LNCaP clone FGC (cell line): ENCODE measurements at regions not wholly inside any gene's neighbourhood (a gene's known extent, or its start where the extent isn't known, plus 50 kb on each side); places are given as distances from the start of the nearest gene placed in this dataset.

Experiments
- DNase-seq: peaks from one replicate; pipeline ENCODE4 v3.0.0-alpha.2; 2011; ENCODE audit warnings: low read depth
- H3K4me3 ChIP-seq: 2 replicates; pipeline ENCODE4 v1.5.1; 2011; ENCODE audit warnings: mild to moderate bottlenecking, low read depth, low read length, control low read depth
- TF ChIP-seq, protein P1 (sequence below): IDR thresholded peaks from 2 replicates; pipeline ENCODE4 v1.5.1; 2012; ENCODE audit warnings: mild to moderate bottlenecking; ENCODE audit not compliant: control insufficient read depth, insufficient read depth; ENCODE audit errors: extremely low read depth

- no peak overlapping the region for H3K4me3 ChIP-seq
- TF ChIP-seq, protein P1, sequence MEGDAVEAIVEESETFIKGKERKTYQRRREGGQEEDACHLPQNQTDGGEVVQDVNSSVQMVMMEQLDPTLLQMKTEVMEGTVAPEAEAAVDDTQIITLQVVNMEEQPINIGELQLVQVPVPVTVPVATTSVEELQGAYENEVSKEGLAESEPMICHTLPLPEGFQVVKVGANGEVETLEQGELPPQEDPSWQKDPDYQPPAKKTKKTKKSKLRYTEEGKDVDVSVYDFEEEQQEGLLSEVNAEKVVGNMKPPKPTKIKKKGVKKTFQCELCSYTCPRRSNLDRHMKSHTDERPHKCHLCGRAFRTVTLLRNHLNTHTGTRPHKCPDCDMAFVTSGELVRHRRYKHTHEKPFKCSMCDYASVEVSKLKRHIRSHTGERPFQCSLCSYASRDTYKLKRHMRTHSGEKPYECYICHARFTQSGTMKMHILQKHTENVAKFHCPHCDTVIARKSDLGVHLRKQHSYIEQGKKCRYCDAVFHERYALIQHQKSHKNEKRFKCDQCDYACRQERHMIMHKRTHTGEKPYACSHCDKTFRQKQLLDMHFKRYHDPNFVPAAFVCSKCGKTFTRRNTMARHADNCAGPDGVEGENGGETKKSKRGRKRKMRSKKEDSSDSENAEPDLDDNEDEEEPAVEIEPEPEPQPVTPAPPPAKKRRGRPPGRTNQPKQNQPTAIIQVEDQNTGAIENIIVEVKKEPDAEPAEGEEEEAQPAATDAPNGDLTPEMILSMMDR, result no peak
- DNase-seq, result no peak
These were observed 50.3 kb upstream of the CBFA2T3 start for GRCh38 chr16:89027281-89027680.

DNA sequence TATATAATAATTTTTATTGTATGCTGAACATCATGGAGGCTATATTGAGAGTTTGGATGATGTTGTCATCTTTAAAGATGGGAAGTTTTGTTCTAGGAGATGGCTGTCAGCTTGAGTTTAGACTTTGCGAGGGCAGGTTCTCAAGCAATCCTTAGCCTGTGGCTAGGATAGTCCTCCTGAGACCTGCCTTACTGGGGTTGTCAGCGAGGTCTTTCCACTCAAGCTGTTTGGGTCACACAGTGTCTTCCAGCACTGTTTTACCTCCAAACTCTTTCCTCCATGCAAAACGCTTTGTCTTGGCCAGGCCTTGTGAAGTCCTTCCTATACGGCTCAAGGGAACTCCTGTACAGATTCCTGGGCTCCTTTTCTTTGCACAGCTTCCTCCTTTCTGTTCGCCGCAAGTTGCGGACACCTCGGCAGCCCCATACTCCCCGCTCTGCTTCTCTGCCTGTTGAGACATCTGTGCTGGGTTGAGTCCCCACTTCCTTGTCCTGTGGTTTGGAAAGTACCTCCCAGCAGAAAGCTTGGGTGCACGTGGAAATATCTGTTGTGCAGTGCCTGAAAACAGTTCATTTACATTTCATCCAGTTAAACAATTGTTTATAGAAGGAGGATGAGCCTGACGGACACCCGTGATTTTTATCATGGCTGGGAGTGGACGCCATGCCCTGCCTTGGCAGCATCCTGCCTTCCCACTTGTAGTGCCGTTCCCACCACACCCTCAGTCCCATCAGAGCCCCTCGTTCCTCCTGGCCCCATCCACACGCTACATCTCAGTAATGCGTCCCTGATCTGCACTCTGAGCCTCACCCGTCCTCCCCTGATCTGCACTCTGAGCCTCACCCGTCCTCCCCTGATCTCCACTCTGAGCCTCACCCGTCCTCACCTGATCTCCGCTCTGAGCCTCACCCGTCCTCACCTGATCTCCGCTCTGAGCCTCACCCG is 55.0 kb upstream of the CBFA2T3 start:
- DNase-seq, result no peak
- TF ChIP-seq, protein P1, result no peak
- no peak overlapping the region for H3K4me3 ChIP-seq

DNA sequence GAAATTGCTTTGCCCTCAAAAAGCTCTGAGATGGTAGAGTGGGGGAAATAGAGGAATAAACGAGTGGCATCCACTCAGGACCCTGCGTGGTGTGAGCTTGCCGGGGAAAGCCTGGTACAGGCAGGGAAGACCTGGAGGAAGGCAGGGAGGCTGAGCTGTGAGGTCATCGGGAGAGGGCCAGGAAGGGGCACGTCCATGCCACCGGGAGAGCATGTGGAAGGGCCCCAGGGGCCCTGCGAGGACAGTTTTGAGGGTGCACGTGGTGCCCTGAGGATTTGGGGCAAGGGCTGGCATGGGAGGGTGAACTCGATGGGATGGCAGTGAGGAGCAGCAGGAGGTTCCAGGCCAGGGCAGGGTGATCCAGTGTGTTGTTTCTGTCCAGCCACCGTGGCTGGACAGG is 56.3 kb upstream of the CBFA2T3 start:
- no peak for DNase-seq
- TF ChIP-seq, protein P1, result no peak
- no peak overlapping the region for H3K4me3 ChIP-seq

- no peak overlapping the region for H3K4me3 ChIP-seq
- TF ChIP-seq, protein P1, result no peak
- DNase-seq, result no peak
These were observed 57.0 kb upstream of the CBFA2T3 start for GRCh38 chr16:89033796-89034572.

DNA sequence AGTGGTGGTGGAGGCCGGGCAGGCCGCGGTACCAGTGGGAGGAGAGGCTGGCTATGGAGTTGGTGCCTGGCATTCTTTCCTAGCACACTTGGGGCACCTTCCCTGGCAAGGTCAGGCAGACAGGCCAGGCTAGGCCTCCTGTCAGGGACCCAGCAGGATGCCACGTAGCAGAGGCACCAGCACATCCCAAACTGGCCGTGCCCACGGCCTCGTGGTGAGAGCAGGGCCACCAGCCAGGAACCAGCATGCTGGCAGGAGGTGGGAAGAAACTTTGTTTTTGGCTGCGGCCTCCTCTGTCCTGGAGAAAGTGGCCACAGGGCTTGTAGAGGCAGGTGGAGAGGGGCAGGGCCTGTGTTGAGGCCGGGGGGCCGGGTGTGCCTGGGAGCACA is 57.6 kb upstream of the CBFA2T3 start:
- DNase-seq, result no peak
- H3K4me3 ChIP-seq, result no peak overlapping the region
- TF ChIP-seq, protein P1, result no peak

- TF ChIP-seq, protein P1, result no peak
- no peak overlapping the region for H3K4me3 ChIP-seq
- DNase-seq, result no peak
These were observed 58.1 kb upstream of the CBFA2T3 start for GRCh38 chr16:89034971-89035668.
